OCI-LY1 (cell line): ENCODE measurements at regions not wholly inside any gene's neighbourhood (a gene's known extent, or its start where the extent isn't known, plus 50 kb on each side); places are given as distances from the start of the nearest gene placed in this dataset.

Source experiments
- CTCF ChIP-seq: fragments of 200-600 bp; sonication (generic), shearing (Covaris generic); IDR thresholded peaks from 2 replicates; pipeline ENCODE4 v1.5.1; 2017; ENCODE audit warnings: mild to moderate bottlenecking, antibody characterized with exemption, low read length, moderate library complexity, mixed read lengths
- EZH2 ChIP-seq: fragments of 200-600 bp; sonication (generic), shearing (Covaris generic); IDR thresholded peaks from 2 replicates; pipeline ENCODE4 v1.8.0; 2017; ENCODE audit warnings: borderline replicate concordance, mixed run types, mild to moderate bottlenecking, antibody characterized with exemption, low read length, moderate library complexity, mixed read lengths

- TF ChIP-seq CTCF, result no peak
- TF ChIP-seq EZH2, result no peak
Observed at GRCh38 chr20:9963029-9963428, 71.8 kb upstream of the ANKEF1 start.
